Mammary epithelial cell (primary cell): ENCODE measurements at regions not wholly inside any gene's neighbourhood (a gene's known extent, or its start where the extent isn't known, plus 50 kb on each side); places are given as distances from the start of the nearest gene placed in this dataset.

Source experiments
- CTCF ChIP-seq, 2 donors: IDR thresholded peaks in 1 of 2; conservative IDR thresholded peaks in 1 of 2; 2 replicates each; pipeline ENCODE4 v1.5.1; 2011 to 2012; ENCODE audit warnings: inconsistent platforms in 2 of 2, low read length in 2 of 2, mild to moderate bottlenecking in 2 of 2, control low read depth in 1 of 2, low read depth in 1 of 2; ENCODE audit not compliant: insufficient read depth in 1 of 2; ENCODE audit errors: extremely low read depth in 1 of 2
- EZH2 ChIP-seq: IDR thresholded peaks from 2 replicates; pipeline ENCODE4 v1.6.1; 2012; ENCODE audit warnings: low read length, inconsistent platforms, borderline replicate concordance

DNA sequence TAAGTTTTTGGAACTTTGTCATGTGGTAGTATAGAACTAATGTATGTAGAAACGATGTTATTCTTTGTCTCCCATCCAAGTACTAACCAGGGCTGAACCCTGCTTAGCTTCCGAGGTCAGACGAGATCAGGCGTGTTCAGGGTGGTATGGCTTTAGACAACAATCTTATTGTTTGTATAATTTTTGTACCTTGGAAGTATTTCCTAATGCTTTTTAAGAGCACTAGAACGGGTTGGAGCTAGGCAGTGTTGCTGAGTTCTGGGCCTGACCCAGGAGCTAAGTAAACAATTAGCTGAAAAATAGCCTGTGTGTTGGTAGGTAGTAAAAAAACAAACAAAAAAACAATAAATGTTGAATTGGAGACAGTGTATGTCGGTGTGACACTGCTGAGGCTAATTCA is 244.3 kb downstream of the EMP1 start:
- TF ChIP-seq CTCF (conservative IDR thresholded peaks at IDR 0.05 in 1 of 2, IDR thresholded peaks at IDR 0.05 in 1 of 2; ENCODE audit: extremely low read depth in 1 of 2, insufficient read depth in 1 of 2, low read depth in 1 of 2, low read length in 2 of 2) = no peak
- TF ChIP-seq EZH2 = no peak
